Suprapubic skin (tissue), 4 donors: ENCODE measurements at regions not wholly inside any gene's neighbourhood (a gene's known extent, or its start where the extent isn't known, plus 50 kb on each side); places are given as distances from the start of the nearest gene placed in this dataset.

Experiments
- DNase-seq, 2 donors: peaks; one replicate each; pipeline ENCODE4 v3.0.0-alpha.2; 2019; ENCODE audit warnings: low spot score in 2 of 2
- H3K27ac ChIP-seq: fragments of 200-600 bp; sonication (generic); one replicate; pipeline ENCODE4 v1.5.1; 2019
- H3K27me3 ChIP-seq: fragments of 200-600 bp; sonication (generic); one replicate; pipeline ENCODE4 v1.5.1; 2019
- H3K36me3 ChIP-seq: fragments of 200-600 bp; sonication (generic); one replicate; pipeline ENCODE4 v1.5.1; 2019
- H3K4me1 ChIP-seq: fragments of 200-600 bp; sonication (generic); one replicate; pipeline ENCODE4 v1.5.1; 2019
- H3K4me3 ChIP-seq: fragments of 200-600 bp; sonication (generic); one replicate; pipeline ENCODE4 v1.5.1; 2019; ENCODE audit warnings: mild to moderate bottlenecking
- H3K9me3 ChIP-seq: fragments of 200-600 bp; sonication (generic); one replicate; pipeline ENCODE4 v1.5.1; 2019
- EP300 ChIP-seq: sonication (generic); formaldehyde crosslinking; IDR thresholded peaks from one replicate; pipeline ENCODE4 v1.6.1; 2017; ENCODE audit warnings: antibody characterized with exemption
- POLR2A ChIP-seq, 2 donors: fragments of 450-650 bp; IDR thresholded peaks; one replicate each; pipeline ENCODE4 v1.6.1; 2017; ENCODE audit warnings: antibody characterized with exemption in 2 of 2, mild to moderate bottlenecking in 2 of 2, moderate library complexity in 2 of 2
- POLR2AphosphoS5 ChIP-seq, 3 donors: sonication (generic); formaldehyde crosslinking; IDR thresholded peaks; one replicate each; pipeline ENCODE4 v1.6.1; 2017; ENCODE audit warnings: antibody characterized with exemption in 3 of 3
- WGBS: methylation state at CpG from one replicate; pipeline ENCODE4 v1.1.5; 2018; 5-methylcytosine and 5-hydroxymethylcytosine counted together
- TF ChIP-seq, protein P1 (sequence below), 2 donors: fragments of 200-600 bp in 1 of 2; fragments of 450-650 bp in 1 of 2; sonication (generic) in 1 of 2; IDR thresholded peaks; one replicate each; pipeline ENCODE4 v1.5.1; 2016 to 2019; ENCODE audit warnings: antibody characterized with exemption in 2 of 2, mild to moderate bottlenecking in 1 of 2, moderate library complexity in 1 of 2

GRCh38 chr5:159858871-159859270 lies 57.4 kb upstream of the ADRA1B start:
- H3K4me3 ChIP-seq = no peak overlapping the region
- TF ChIP-seq EP300 (no peak), POLR2AphosphoS5 (IDR thresholded peaks at IDR 0.05) (no peak), POLR2A (IDR thresholded peaks at IDR 0.05) (no peak)
- TF ChIP-seq, protein P1, sequence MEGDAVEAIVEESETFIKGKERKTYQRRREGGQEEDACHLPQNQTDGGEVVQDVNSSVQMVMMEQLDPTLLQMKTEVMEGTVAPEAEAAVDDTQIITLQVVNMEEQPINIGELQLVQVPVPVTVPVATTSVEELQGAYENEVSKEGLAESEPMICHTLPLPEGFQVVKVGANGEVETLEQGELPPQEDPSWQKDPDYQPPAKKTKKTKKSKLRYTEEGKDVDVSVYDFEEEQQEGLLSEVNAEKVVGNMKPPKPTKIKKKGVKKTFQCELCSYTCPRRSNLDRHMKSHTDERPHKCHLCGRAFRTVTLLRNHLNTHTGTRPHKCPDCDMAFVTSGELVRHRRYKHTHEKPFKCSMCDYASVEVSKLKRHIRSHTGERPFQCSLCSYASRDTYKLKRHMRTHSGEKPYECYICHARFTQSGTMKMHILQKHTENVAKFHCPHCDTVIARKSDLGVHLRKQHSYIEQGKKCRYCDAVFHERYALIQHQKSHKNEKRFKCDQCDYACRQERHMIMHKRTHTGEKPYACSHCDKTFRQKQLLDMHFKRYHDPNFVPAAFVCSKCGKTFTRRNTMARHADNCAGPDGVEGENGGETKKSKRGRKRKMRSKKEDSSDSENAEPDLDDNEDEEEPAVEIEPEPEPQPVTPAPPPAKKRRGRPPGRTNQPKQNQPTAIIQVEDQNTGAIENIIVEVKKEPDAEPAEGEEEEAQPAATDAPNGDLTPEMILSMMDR (IDR thresholded peaks at IDR 0.05) = no peak
- H3K9me3 ChIP-seq = no peaks in the 10 kb centered on the region
- H3K27ac ChIP-seq = no peak overlapping the region
- 94% methylated on average over 2 of the region's 2 CpGs for WGBS
- H3K36me3 ChIP-seq = no peaks in the 10 kb centered on the region
- no peak for DNase-seq
- H3K4me1 ChIP-seq = peaks cover 4% of the 10 kb centered on the region
- no peaks in the 10 kb centered on the region for H3K27me3 ChIP-seq

DNA sequence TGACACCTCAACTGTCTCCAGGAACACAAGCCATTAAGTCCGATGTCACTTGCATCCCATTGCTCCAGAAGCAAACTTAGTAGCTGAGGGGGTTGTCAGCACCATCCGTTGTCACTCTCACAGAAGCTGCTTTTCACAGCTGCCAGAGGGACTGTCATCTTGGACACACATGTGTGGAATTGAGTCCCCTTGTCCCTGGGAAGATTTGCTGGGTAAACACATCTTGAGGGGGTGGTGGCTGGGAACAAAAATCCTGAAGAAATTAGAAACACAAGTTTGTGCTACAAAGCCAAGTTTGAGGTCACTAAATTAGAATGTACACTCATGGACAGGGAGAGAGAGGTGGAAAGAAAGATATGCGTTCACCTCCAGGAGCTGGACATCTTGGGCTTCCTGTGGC lies 55.2 kb upstream of the ADRA1B start:
- DNase-seq = no peak
- no peak overlapping the region for H3K4me3 ChIP-seq
- no peaks in the 10 kb centered on the region for H3K9me3 ChIP-seq
- no peaks in the 10 kb centered on the region for H3K36me3 ChIP-seq
- no peaks in the 10 kb centered on the region for H3K27me3 ChIP-seq
- H3K4me1 ChIP-seq = peaks cover 19% of the 10 kb centered on the region
- 51% methylated on average over 3 of the region's 3 CpGs for WGBS
- peak in 2 of 3 donors; percentile 20 to 42 for TF ChIP-seq POLR2AphosphoS5 (IDR thresholded peaks at IDR 0.05)
- TF ChIP-seq, protein P1 (IDR thresholded peaks at IDR 0.05) = no peak
- no peak for TF ChIP-seq POLR2A (IDR thresholded peaks at IDR 0.05)
- TF ChIP-seq EP300 = no peak
- no peak overlapping the region for H3K27ac ChIP-seq

DNA sequence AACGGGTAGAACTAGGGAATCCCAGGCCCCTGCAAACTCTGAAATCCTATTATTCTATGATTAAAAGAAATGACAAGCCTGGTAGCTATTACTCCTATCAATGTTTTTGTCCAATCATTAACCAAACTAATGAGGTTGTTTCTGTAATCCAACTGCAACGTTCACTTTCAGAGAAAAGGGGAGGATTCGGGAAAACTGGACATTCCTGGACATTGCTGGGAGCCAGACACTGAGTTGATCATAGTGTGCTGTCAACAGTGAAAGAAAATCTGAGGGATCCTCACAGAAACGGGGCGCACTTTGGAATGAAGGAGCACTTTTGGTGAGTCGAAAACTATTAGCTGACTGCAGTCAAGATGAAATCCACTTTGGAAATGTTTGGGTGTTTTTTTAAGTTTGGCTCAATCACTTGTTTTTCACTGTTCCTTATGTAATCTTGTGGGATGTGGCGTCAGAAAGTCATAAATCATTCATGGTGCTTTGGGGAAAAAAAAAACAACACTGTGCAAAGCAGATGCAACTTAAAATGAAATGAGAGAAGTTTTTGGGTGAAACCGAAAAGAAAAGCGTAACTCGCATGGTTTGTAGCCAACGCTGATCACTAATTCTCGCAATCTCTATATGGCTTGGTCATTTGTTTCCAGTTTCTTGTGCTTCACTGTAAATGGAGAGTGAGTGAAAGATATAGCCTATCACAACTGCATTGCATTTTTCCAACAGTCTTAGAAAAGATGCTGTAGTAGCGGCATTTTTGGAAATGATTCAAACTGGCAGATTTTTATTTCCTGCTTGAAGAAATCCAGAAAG lies 51.2 kb upstream of the ADRA1B start:
- TF ChIP-seq EP300 (no peak), POLR2AphosphoS5 (IDR thresholded peaks at IDR 0.05) (peak in 1 of 3 donors; percentile 19)
- Histone ChIP-seq H3K36me3 (no peaks in the 10 kb centered on the region), H3K4me1 (peaks cover 19% of the 10 kb centered on the region), H3K4me3 (peak overlapping the region; percentile 19), H3K27me3 (no peaks in the 10 kb centered on the region), H3K27ac (no peak overlapping the region), H3K9me3 (no peaks in the 10 kb centered on the region)
- 31% methylated on average over 13 of the region's 13 CpGs for WGBS
- no peak for DNase-seq

GRCh38 chr5:159866093-159866492 lies 50.2 kb upstream of the ADRA1B start:
- Histone ChIP-seq H3K4me1 (peaks cover 15% of the 10 kb centered on the region), H3K9me3 (no peaks in the 10 kb centered on the region)
- 69% methylated on average over 5 of the region's 5 CpGs for WGBS

More at GRCh38 chr5:159866093-159866492, 50.2 kb upstream of the ADRA1B start:
- H3K4me3 ChIP-seq = no peak overlapping the region
- TF ChIP-seq EP300 = no peak
- TF ChIP-seq POLR2A (IDR thresholded peaks at IDR 0.05) = no peak
- TF ChIP-seq, protein P1 (IDR thresholded peaks at IDR 0.05) = no peak
- TF ChIP-seq POLR2AphosphoS5 (IDR thresholded peaks at IDR 0.05) = no peak
- no peak for DNase-seq
- no peaks in the 10 kb centered on the region for H3K27me3 ChIP-seq
- H3K36me3 ChIP-seq = no peaks in the 10 kb centered on the region
- no peak overlapping the region for H3K27ac ChIP-seq
